ENCODE measurements at regions not wholly inside any gene's neighbourhood (a gene's known extent, or its start where the extent isn't known, plus 50 kb on each side); places are given as distances from the start of the nearest gene placed in this dataset.

DNA sequence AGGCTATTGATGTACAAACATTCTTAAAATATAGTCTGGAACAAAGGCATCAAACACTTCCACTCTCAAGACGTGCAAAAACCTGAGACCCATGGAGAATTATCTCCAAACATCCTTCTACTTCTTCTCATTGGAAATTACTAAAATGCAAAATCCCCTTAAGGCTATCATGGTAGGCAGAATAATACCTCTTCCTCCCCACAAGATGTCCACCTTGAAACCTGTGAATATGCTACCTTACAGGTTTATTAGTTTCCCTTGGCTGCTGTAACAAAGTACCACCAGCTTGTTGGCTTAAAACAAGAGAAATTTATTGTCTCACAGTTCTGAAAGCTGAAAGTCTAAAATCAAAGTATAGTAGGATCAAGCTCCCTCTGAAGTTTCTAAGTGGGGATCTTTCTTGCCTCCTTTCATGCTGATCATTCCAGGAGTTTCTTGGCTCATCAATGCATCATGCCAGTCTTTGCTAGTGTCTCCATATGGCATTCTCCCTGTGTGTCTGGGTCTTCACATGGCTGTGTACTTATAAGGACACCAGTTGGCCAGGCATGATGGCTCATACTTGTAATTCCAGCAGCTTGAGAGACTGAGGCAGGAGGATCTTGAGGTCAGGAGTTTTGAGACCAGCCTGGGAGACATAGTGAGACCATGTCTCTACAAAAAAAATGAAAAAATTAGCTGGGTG is 163.7 kb upstream of the NCK2 start:
- TF ChIP-seq, protein P1, sequence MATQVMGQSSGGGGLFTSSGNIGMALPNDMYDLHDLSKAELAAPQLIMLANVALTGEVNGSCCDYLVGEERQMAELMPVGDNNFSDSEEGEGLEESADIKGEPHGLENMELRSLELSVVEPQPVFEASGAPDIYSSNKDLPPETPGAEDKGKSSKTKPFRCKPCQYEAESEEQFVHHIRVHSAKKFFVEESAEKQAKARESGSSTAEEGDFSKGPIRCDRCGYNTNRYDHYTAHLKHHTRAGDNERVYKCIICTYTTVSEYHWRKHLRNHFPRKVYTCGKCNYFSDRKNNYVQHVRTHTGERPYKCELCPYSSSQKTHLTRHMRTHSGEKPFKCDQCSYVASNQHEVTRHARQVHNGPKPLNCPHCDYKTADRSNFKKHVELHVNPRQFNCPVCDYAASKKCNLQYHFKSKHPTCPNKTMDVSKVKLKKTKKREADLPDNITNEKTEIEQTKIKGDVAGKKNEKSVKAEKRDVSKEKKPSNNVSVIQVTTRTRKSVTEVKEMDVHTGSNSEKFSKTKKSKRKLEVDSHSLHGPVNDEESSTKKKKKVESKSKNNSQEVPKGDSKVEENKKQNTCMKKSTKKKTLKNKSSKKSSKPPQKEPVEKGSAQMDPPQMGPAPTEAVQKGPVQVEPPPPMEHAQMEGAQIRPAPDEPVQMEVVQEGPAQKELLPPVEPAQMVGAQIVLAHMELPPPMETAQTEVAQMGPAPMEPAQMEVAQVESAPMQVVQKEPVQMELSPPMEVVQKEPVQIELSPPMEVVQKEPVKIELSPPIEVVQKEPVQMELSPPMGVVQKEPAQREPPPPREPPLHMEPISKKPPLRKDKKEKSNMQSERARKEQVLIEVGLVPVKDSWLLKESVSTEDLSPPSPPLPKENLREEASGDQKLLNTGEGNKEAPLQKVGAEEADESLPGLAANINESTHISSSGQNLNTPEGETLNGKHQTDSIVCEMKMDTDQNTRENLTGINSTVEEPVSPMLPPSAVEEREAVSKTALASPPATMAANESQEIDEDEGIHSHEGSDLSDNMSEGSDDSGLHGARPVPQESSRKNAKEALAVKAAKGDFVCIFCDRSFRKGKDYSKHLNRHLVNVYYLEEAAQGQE (IDR thresholded peaks at IDR 0.05; ENCODE audit: borderline replicate concordance) = no peak
- TF ChIP-seq, protein P2, sequence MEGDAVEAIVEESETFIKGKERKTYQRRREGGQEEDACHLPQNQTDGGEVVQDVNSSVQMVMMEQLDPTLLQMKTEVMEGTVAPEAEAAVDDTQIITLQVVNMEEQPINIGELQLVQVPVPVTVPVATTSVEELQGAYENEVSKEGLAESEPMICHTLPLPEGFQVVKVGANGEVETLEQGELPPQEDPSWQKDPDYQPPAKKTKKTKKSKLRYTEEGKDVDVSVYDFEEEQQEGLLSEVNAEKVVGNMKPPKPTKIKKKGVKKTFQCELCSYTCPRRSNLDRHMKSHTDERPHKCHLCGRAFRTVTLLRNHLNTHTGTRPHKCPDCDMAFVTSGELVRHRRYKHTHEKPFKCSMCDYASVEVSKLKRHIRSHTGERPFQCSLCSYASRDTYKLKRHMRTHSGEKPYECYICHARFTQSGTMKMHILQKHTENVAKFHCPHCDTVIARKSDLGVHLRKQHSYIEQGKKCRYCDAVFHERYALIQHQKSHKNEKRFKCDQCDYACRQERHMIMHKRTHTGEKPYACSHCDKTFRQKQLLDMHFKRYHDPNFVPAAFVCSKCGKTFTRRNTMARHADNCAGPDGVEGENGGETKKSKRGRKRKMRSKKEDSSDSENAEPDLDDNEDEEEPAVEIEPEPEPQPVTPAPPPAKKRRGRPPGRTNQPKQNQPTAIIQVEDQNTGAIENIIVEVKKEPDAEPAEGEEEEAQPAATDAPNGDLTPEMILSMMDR (IDR thresholded peaks at IDR 0.05; ENCODE audit: poor library complexity, severe bottlenecking) = no peak
- TF ChIP-seq EZH2 (IDR thresholded peaks at IDR 0.05; ENCODE audit: borderline replicate concordance, insufficient read depth, low read length, poor library complexity, severe bottlenecking) (no peak), EP300 (conservative IDR thresholded peaks at IDR 0.05; ENCODE audit: poor library complexity, severe bottlenecking) (no peak), POLR2AphosphoS5 (IDR thresholded peaks at IDR 0.05) (no peak)
